ENCODE measurements at regions not wholly inside any gene's neighbourhood (a gene's known extent, or its start where the extent isn't known, plus 50 kb on each side); places are given as distances from the start of the nearest gene placed in this dataset.

DNA sequence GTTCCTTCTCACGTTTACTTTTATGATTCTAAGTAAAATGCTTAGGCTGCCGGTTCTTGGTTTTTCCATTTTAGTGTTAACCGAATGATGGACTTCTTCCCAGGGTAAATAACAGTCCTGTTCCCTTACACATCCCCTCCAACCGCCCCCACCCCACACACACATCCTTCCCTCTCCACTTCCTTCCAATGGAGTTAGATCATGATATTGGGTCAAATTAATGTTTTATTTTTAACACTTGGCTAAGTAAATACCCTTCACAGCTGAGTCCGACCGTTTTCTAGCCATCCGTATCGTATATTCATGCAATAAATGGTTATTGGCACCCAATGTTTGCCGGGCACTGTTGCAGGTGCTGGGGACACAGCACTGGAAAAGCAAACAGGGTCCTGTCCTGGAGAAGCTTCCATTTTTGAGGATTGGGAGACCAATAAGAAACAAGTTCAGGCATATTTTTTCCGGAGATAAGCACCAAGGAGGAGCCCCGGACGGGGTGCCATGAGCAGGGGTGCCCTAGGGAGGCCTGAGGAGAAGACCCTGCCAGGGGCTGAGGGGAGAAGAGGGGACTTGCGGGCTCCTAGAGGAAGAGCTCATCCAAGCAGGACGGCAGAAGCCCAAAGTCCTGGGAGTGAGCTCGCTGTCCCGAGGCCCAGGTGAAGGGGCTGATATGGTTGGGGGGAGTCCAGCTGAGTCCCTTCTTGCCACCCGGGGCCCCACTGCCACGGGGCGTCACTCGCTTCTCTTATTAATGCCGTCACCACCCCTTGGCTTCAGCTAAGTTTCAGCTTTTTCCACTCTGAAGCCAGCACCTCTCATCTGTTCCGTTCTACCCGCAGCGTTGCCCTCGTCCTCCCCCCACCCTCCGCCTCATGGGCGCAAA lies 126.0 kb upstream of the RET start:
- no peak for DNase-seq (ENCODE audit: extremely low read depth in 1 of 2, low read depth in 1 of 2)

DNA sequence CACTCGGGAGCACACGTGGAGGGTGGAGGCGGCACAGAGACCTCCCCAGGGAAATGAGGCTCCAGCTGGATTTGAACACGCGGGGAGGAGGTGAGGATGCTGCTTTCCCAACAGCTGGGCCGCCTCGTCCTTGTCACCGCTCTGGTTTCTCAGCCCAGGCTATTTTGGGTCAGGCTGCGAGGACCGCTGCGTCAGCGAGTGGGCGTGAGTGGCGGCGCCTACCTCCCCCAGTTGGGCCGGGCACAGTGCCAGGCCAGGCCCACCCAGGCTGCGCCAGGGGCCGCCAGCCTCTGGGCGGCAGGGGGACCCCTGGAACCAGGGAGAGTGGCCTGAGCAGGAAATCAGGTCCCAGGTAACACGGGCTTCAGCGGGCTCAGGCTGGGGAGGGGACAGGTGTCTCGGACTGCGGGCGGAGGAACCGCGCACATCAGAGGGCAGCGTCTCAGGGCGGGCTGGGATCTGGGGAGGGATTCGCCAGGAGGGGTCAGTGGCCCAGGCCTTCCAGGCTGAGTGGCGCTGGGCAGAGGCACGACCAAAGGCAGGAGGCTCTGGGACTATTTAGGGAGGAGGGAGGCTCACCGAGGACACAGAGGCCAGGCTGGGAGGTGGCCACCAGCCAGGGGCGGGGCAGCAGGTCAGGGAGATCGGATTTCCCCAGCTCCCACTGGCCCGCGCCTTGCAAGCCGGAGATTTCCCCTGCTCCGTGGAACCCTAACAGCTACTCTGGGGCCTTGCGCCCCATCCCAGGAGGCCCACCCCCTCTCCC lies 125.2 kb upstream of the RET start:
- no peak for DNase-seq (ENCODE audit: extremely low read depth in 1 of 2, low read depth in 1 of 2)

DNA sequence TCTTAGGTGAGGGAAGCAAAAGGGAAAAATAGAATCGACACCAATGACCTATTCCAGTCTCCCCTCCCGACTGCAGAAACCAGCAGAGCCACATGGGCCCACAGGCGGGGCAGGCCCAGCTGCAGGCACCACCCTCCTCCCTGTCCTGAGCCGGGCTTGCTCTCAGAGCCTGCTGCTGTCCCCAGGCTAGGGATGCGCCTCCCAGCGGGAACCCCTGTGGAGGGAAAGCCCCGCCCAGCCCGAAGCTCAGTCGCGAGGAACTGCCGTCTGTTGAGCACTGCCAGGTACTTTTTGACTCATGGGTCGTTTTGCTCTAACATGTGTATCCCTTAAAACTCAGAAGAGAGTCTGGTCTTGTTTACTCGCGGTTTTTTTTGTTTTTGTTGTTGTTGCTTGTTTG lies 124.5 kb upstream of the RET start:
- DNase-seq (ENCODE audit: extremely low read depth in 1 of 2, low read depth in 1 of 2): no peak

DNA sequence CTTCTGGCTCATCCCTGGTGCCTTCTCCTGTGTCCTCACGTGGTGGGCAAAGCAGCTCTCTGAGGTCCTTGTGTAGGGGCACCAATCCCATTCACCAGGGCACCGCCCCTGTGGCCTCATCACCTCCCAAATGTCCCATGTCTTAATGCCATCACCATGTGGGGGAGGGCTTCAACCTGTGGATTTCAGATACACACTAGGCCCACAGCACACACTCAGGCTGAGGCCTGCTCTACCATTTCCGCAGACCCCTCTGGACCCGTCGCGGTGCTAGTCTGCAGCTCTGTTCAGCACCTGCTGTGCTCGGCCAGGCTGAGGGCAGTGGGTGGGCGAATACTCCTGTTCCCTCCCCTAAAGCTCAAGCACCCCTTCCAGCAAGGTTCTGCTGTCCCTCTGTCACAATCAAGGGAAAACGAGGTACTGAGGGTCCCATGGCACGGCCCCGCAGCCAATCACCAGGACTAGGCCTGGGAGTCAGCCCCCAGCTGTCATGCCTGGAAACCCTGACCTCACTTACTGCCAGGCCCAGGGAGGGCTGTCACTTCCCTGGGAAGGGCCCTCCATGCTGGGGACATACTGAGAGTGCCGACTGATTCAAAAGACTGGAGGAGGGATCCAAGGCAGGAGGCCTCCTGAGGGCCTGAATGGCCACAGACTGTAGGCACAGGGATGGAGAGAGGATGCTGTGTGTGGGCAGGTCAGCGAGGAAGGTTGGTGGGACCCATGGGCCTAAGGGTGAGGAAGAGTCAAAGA lies 123.8 kb upstream of the RET start:
- DNase-seq (ENCODE audit: extremely low read depth in 1 of 2, low read depth in 1 of 2): no peak

DNA sequence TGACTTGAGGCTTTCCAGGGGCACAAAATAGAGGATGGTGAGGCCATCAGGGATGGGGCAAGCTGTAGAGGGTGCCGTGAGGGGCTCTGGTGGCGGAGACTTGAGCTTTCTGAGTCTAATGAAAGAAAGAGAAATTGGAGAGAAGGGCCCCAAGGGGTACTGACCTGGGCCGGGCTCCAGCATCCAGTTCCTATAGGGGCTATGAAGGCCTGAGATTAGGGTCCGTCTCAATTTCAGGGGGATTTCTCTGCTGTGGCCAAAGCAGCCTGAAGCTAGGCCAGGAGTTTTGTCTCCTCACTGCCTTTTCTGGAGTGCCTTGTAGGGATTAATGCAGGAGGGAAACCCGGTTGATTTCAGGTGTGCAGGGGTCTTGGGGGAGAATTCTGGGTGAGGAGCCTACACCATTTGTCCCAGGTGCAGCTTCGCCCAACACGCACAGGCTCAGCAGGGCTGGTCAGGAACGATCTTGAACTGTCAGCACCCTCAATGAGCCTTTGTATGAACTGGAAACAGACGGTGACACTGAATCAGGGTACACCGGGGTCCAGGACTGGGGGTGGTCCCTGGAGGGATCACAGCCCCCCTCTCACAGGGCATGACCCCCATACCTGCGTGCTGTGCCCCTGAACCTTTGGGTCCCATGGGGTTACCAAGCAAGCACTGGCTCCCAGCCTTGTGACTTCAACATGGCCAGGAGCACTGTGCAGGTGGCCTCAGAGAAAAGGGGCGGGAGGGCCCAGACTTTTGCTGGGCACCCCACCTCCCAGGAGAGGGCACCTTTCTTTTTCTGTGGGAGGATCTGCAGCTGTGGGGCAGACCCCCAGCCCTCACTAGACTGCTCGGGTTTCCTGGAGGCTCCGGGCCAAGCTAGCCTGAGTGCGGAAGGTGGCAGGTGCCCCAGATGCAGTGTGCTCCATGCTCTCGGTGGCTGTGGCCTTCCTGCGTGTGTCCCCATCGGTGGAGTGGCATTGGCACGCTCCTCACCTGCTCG lies 122.9 kb upstream of the RET start:
- DNase-seq (ENCODE audit: extremely low read depth in 1 of 2, low read depth in 1 of 2): no peak

DNA sequence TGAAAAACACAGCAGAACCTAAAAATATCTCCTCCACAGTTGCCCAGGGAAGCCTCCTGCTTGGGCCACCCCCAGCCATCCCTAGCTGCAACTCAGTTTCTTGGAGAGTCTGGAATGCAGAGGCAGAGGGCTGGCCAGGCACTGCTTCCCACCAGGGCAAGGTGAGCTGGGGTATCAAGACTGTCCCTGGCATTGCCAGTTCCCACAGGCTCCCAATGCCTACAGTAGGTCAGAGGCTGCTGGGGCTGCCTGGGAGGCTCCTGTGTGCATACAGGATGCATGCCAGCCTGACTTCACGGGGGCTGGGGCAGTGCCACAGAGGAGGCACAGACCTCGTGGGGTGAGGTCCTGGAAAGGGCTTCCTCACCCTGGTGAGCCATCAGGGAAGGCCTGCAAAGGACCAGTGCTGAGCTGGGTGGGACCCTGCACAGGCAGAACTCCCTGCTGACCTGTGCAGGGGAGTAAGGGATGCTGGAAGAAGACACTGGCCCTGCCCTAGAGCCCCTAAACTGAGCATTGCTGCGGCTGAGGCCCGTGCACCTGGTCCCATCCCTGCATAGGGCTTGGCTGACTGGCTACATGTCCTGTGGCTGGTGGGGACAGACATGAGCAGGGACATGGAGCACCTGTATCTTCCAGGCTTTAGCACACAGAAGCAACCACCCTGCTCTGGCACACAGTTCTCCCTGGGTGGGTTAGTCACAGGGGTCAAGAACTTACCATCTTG lies 121.9 kb upstream of the RET start:
- no peak for DNase-seq (ENCODE audit: extremely low read depth in 1 of 2, low read depth in 1 of 2)

DNA sequence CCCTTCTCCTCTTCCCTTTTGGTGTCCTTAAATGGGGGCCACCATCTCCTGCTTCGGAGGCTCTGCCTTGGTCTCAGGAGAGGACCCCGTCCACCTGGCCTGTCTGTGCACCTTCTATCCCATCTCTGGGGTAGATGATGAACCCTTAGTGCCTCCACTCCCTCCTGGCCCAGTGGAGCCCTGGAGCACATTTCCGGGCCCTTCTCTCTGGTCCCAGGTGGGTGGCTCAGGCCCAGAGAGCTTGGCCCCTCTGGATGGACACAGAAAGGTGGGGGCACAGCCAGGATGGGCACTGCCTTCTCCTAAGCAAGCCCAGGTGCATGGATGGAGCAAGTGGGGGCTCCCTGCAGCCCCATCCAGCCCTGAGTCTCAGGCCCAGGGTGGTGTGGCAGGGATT lies 121.4 kb upstream of the RET start:
- no peak for DNase-seq (ENCODE audit: extremely low read depth in 1 of 2, low read depth in 1 of 2)

DNA sequence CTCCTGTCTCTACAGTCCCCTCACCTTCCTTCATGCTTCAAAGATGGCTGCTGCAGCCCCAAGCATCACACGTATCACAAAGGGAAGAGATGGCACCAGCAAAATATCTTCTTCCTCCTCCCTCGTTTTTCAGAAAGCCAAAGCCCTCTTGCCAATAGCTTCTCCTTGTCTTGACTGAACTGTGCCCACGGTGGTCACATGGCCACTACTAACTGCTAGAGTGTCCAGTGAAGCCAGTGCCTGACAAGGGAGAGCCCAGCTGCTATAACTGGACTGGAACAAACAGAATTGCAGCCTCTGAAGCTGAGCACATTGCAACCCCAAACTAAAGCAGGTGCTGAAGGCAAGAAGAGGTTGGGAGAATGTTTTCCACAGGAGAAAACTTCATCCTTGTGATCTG lies 120.8 kb upstream of the RET start:
- DNase-seq (ENCODE audit: extremely low read depth in 1 of 2, low read depth in 1 of 2): no peak

DNA sequence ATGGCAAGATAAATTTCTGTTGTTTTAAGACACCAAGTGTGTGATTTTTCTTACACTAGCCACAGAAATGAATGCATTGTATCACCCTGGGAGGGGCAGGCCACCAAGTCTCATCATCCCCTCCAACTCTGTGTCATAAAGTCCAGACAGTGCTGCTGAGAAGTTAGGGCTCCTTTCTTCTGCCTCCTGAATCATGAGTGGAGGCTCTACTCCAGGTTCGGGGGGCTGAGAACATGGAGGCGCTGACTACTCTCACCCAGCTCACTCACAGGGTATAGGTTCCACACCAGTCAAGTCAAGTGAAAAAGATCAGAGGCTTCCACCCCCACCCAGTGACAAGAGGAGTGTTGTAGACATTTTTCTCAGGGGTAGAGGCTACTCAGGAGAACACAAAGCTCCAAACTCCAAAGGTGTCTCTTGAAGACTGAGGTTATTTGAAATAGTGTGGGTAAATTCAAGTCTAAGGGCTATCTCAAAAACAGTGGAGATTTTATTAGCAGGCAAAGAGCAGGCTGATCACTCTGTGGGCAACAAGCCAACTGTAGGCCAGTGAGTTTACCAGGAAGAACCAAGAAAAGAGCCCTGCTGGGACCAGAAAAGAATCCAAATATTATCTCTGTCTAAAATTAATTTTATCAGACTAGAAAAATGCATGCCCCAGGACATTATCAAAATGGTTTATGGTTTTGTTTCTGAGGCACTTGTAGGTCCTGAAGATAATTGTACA lies 118.6 kb upstream of the RET start:
- DNase-seq (ENCODE audit: extremely low read depth in 1 of 2, low read depth in 1 of 2): no peak

DNA sequence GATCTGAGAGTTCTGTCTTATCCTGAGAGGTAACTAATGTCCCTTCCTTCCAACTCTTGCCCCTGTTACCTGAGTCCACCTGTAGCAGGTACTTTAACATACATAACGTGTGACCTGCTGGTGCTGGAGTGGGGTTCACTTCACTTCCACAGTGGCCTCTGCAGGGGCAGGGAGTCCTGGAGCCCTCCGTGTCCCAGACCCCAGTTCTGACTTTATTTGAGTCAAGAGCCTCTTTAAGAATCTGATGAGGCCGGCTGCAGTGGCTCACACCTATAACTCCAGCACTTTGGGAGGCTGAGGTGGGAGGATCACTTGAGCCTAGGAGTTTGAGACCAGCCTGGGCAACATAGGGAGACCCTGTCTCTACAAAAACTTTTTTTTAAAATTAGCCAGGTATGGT lies 117.0 kb upstream of the RET start:
- DNase-seq (ENCODE audit: extremely low read depth in 1 of 2, low read depth in 1 of 2): no peak

DNA sequence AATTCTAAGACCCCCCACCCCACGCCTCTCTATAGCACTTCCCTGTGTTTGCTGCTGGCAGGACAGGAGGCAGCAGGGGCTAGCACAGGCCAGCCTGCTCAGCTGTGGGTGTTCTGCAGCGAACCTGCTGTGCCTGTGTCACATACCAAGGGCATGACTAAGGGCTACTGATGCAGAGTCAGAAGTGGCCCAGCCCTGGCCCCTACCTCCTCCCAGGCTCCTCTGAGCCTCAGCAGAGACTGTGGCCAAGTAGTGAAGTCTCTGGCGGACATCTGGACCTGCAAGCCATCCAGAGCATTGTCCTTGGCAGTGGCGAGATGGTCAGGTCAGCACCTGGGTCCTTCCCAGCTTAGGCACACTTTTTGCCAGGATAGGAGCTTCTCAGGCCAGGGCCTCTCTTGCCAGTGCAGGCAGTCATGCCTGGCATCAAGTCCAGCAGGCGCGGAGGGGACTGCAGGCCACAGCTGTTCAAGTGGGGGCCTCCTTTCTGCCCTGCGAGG lies 116.3 kb upstream of the RET start:
- DNase-seq (ENCODE audit: extremely low read depth in 1 of 2, low read depth in 1 of 2): no peak

DNA sequence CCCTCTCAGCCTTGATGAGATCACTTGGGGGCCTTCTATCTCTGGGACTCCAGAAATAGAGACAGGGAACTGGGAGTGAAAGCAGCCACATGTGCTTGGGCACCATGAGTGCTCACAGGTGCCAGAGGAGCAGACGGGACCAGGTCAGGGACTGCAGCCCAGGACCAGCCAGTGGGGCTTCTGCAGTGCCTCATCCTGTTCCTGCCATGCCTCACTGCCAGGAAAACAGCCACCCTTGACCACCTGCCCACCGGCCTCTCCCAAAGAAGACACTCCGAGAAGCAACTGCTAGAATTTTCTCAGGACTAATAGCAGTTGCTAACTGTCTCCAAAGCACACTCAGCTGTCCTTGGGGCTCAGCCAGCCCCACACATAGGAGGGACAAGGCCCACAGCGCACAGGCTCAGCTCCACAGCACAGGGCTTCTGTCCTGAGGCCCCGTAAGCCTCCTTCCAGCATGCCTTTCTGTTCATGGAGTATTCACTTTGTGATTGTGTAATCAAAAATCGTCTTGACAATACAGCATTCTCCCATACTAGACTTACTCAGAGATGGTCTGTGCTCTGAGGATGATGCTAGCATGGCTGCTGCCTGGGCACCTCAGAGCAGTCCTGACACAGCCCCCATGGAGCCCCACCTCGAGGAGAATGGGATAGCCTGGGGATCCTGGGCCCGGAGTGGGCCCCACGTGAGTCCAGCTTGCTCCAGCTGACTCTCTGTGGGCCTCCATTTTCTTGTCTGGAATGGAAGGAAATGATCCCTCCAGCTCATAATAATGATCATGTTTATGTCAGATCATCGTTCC lies 115.7 kb upstream of the RET start:
- no peak for DNase-seq (ENCODE audit: extremely low read depth in 1 of 2, low read depth in 1 of 2)

DNA sequence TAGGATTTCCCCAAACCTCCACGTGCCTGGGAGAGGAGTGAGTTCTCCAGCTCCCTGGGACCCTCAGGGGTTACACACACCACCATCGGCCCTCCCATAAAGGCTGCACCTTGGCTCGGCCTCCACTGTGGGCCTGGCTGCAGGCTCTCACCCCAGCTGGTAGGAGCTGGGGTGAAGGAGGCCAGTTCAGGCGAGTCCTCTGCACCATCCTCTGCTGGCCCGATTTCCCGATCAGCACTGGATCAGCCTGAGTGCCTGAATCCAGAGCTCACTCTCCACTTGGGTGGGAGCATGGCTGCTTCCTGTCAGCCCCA lies 115.1 kb upstream of the RET start:
- no peak for DNase-seq (ENCODE audit: extremely low read depth in 1 of 2, low read depth in 1 of 2)

DNA sequence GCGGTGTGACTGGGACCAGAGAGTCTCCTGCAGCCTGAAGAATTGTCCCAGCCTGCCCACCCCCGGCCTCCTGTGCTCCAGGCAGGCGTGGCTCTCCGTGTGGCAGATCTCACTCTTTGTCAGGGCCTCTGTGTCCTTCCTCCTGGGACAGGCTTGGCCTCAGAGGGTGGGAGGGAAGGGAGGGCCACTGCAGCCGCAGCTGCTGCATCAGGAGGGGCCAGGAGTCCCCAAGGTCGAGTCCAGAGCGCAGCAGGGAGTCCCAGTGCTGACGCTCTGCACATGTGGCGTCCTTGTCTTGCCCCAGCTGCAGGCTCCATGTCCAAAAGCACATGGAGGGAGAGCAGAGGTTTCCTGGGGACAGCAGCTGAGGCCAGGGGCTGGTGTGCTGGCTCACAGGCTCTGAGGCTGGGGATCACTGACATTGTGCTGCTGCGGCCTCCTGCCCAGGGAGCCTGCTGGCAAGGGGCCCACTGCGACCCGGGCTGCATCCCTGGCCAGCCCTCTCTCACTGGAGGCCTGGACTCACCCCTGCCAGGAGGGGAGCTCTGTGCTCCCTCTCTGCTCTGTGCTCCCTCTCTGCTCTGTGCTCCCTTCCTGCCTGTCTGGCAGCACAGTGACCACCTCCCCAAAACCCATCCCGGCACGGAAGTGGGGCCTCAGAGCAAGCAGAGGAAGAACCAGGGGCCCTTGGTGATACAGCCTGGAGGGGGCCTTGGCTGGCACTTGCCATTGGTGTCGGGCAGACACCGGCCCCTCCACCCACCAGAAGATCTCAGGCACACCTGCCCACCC lies 114.6 kb upstream of the RET start:
- DNase-seq (ENCODE audit: extremely low read depth in 1 of 2, low read depth in 1 of 2): no peak

DNA sequence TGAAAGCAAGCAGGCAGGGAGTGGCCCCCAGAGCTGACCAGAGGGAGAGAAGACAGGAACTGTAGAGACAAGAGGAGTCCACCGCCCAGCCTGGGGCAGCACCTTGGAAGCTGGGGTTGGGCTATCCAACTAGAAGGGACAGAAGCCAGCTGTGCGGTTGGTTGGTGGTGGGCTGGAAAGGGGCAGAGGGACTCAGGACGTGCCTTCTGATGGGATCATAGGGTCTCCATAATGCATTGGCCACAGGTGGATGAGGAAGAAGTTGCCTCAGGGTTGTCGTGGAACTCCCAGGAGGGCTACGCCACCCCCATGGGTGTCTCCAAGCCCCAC lies 114.0 kb upstream of the RET start:
- DNase-seq (ENCODE audit: extremely low read depth in 1 of 2, low read depth in 1 of 2): no peak

DNA sequence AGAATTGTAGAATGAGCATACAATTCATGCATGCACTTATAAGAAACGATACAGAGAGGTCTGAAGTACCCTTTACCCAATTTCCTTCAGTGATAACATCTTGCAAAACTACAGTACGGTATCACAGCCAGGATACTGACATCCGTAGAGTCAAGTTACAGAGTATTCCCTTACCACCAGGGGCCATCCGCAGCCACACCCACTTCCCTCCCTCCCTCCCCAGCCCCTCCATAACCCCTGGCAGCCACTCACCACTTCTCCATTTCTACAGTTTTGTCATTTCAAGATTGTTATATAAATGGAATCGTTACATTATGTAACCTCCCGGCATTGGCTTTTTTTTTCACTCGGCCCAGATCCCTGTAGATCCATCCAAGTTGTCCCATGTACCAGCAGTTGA lies 113.6 kb upstream of the RET start:
- no peak for DNase-seq (ENCODE audit: extremely low read depth in 1 of 2, low read depth in 1 of 2)

DNA sequence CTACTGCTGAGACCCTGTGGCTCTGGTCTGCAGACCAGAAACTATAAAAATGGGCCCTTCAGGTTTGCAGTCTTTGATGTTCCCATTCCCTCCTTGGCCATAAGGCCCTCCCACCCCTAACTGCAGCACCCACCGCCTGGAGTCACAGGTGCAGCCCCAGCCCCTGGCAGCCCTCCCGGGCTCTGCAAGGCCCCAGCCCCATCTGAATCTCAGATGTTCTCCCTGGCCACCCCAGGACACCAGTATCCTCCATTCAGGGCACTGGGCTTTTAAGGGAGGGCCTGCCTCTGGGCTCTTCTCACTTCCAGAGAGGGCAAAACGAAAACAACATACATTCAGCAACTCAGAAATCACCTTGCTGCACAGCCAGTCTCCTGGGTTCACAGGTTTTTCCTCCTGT lies 107.7 kb upstream of the RET start:
- DNase-seq (ENCODE audit: extremely low read depth in 1 of 2, low read depth in 1 of 2): no peak

DNA sequence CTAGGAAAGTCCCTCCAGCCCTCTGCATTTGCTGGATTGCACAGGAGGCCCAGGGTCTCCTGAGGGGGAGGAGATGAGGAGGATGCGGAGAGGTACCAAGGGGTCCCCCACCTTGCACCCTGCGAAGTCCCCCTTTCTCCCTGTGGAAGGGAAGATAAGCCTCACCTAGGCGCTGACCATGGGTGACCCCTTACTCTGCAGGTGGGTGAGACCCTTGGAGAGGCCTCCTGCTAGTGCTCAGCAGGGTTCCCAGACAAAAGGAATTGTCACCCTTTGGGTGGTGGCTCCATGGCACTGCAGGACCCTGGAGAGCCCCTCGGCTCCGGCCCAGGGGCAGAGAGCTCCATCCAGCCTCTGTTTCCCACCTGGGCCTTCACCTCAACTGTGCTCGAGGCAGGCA lies 107.0 kb upstream of the RET start:
- DNase-seq (ENCODE audit: extremely low read depth in 1 of 2, low read depth in 1 of 2): no peak

Measured in activated CD8-positive, alpha-beta memory T cell treated with anti-CD3 and anti-CD28 coated beads for 1 hour (primary cell).